AG08396 (cell line): ENCODE measurements at regions not wholly inside any gene's neighbourhood (a gene's known extent, or its start where the extent isn't known, plus 50 kb on each side); places are given as distances from the start of the nearest gene placed in this dataset.
"Not testable (repeated sequence)": the region's sequence is repeated elsewhere in the genome, so short reads cannot be mapped to it uniquely, and the experiment has no call there.

Experiments
- DNase-seq: peaks from one replicate; pipeline ENCODE4 v3.0.0; 2012; ENCODE audit warnings: low spot score, mixed read lengths

DNA sequence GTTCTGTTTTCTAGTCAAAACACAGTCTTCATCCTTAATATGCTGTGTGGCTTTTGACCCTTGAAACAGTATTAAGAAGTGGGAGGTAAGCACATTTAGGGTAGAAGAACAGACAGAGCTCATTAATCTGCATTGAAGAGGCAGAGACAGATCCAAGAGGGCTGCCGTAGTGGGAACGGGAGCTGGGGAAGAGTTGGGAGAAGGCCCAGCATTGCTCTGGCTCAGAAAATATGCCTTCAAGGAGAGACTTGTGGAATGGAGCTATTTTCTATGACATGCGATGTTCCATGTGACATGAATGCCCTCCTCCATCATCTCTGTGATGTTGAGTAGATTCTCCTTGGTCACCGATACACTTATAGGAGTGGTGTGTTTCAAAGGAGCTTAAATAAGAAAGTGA is 273.3 kb upstream of the BOD1L1 start:
- DNase-seq, result no peak

DNA sequence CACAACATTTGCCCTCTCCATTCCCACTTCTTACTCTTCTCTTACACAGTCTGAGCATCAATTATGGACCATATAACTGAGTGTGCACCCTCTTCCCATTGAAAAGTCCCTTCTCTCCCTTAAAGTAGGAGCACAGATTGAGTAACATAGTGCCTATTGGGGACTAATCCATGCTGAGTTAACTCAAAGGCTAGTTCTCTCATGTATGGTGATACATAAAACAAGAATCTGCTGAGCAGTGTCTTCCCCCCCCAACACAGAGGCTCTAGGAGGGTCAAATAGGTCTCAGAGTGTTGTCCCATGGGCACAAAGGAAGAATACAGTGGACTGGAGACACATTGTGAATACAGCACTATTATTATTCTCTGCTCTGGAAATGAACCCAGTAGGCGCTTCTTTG is 274.6 kb upstream of the BOD1L1 start:
- no peak for DNase-seq

DNA sequence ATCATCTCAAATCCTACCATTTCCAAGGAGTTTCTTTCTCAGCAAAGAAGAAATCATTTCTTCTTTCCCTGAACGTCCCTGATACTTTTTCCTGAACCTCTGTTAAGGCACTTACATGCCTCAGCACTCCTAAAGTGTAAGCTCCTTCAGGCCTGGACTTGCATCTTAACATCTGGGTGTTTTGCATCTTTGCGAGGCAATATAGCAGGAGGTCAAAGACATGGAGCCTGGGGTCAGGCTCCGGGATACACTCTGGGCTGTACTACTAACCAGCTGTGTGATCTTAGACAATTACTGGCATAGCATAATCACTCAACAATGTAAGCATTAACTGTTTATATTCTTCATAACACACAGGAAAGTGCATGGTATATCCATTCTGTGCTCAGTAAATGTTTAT is 275.5 kb upstream of the BOD1L1 start:
- no peak for DNase-seq

DNA sequence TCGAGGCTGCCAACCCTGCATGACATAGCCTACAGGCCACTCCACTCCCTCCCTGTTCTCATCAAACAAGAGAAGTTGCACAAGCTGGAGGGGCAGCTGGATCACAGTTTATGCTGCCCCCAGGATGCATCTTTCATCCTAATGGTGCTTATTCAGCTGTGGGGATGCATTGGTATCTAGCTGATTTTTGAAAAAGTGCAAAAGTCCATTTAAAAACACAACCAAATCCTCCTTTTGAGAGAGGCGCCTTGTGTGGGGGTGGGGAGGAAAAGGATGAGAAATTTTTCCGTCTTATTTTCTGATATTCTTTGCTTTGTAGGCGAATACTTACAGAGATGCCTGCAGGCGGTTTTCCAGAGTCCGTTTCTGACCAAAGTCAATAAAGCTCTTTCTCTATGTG is 276.4 kb upstream of the BOD1L1 start:
- DNase-seq, result no peak

DNA sequence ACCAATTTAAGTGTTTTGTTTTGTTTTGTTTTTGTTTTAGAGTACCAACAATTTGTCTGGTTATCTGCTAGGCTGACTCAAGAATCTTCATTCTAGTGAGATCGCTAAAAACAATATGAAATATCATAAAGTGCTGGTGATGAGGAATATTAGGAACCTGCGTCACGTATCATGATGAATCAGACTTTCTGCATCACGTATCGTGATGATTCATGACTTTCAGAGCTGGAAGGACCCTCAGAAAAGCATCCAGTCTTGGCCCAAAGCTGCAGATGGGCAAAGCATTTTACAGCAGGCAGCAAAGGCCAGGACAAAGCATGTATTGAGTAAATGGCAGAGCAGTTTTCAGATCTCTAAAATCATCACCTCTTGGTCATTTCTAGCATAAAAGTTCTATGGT is 278.0 kb upstream of the BOD1L1 start:
- no peak for DNase-seq

DNA sequence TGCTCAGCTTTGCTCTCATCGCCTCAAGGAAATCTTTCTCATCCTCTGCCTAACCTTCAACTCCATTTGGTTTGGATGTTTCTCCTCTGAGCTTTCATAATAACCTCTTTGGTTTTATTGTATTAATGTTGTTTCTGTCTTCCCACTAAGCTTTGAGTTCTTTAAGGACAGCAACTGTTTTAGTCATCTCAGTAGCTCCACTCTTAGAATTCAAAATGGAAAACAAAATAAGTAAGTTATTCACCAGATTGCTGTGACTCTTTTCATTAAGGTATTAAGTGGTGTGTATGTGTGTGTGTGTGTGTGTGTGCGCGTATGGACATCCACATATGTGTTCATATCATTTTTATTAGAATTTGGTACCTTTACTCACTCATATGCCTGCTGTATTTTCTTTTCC is 279.2 kb upstream of the BOD1L1 start:
- no peak for DNase-seq

DNA sequence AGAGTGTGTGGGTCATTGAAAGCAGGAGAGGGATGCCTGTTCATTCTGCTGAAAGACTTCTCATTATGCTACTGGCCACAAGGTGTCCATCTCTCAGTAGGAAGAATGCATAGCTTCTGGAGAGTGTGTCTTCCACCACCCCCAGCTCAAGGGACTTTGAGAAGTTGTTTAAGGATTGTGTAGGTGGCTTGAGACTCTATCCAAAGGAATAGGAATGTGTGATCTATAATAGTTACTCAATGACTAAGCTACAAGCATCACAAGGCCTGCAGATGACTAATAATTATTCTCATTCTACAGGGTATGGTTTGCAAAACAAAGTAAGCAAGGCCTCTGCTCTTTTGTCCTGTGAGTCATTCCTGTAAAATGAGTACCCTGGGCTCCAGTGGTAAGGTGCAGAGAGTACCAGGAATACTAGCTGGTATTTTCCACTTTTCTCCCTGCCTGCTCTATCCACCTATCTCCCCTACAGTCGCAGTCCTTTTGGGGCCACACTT is 279.8 kb upstream of the BOD1L1 start:
- peak; percentile 71 for DNase-seq

DNA sequence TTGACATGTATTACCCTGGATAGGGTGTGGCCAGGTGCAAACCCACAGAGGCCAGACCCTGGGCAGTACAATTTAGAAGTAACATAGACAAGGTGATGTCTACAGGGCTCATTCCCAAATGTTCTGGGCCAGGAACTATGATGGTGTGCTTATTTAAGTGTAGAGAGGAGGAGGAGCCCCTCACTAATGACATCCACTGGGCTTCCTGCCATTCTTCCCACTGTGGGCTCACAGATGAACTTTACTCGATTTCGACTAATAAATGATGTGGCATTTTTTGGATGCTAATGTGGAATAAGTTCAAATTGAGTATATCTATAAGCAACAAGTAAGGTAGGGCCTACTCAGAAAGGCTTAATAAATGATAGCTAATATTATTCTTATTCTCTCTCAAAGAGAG is 280.9 kb upstream of the BOD1L1 start:
- no peak for DNase-seq

DNA sequence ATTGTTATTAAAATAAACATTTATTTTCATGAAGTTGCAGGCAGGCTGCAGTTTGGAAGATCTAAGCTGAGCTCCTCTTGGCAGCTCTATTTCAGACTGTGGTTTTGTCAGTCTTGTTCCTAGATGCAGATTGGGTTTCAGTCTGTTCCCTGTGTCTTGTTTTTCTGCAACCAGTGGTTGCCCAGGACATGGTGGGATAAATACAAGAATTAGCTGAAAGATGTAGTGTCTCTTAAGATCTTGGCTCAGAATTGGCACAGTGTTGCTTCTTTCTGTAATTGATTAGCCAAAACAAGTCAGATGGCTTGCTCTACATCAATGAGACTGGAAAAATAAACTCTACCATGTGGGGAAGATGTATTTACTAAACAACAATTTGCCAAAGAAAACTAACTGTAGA is 283.0 kb upstream of the BOD1L1 start:
- DNase-seq, result no peak

DNA sequence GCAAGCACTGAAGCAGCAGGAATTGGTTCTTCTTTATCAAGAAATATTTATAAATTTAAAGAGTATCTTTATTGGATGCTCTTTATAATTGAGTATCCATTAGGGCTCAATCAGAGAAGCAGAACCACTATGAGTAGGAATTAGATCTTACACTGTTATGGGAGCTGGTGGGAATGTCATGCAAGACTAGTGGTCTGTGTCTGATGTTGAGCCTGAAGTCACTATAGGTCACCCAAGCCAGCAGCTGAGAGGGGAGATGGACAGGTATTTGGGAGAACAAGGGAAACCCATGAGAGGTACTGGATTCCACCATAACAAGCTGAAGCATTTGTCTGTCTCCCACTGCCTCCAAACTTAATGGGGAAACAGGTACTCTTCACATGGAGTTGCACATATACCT is 283.7 kb upstream of the BOD1L1 start:
- no peak for DNase-seq

DNA sequence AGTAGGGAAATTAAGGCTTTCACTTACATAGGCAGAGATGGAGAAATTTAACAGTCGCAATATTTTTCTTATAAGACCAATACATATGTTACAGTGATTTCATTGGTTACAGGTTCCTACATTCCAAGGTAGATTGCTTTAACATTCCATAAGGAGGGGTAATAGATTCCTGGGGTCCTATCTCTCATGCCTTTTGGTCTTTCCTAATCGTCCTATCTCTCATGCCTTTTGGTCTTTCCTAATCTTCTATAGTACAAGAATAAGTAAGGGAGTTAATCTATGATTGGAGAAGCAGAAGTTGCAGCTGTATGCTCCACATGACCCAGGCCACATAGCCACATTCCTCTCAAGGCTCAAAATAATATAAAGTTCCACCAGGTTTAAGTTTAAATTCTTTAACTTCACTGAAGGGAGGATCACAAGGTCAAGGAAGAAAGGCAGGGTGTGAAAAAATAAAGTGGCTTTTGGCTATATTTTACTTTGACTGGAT is 285.0 kb upstream of the BOD1L1 start:
- DNase-seq, result no peak

DNA sequence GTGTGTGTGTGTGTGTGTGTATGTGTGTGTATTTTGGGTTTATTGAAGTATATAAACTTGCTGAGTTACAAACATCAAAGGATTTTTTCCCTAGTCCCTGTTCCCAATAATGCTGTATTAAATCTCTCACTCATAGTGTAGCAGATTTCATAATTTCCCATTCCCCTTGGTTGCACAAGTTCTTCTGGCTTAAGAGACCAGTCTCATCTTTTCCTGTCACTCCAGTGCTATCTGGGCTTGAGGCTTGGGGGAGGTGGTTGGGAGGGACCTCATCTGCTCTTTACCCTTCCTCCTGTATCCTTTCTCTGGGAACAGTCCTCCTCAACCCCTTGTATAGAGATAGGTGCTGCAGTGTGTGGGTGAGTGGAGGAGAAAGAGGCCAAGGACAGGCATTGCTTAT is 285.4 kb upstream of the BOD1L1 start:
- DNase-seq, result no peak

DNA sequence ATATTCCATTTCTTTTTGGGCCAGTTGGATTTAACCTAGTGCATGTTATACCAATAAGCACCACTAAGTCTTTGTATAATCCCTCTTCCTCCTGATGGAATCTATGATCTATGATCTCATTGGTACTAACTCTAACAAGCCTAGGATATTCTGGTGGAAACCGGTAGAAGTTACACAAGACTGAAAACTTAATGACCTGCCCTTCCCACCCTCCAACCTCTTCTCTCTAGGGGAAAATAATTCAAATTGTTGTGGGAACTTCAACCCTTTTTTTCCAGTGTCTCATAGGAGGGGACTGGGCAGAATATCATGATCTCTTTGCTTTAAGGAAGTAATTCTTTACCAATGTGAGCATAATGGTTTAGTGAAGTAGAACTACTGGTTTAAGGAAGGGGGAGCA is 289.5 kb upstream of the BOD1L1 start:
- DNase-seq, result no peak

DNA sequence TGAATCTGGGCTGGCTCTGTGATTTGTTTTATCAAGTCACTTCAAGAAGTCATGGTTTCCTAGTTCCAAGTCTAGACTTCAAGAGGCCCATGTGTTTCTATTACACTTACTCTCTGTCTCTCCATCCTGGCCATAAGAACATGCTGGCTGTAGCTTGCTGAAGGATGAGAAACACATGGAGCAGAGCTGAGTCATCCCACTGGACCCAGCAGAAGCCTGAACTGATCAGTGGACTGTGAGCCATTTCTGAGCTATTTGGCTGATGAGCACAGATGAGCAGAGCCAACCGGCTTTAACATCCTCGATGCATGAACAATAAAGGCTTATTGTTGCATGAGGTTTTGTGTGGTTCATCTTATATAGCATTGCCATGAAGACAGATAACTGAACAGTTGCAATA is 290.6 kb upstream of the BOD1L1 start:
- peak; percentile 67 for DNase-seq

DNA sequence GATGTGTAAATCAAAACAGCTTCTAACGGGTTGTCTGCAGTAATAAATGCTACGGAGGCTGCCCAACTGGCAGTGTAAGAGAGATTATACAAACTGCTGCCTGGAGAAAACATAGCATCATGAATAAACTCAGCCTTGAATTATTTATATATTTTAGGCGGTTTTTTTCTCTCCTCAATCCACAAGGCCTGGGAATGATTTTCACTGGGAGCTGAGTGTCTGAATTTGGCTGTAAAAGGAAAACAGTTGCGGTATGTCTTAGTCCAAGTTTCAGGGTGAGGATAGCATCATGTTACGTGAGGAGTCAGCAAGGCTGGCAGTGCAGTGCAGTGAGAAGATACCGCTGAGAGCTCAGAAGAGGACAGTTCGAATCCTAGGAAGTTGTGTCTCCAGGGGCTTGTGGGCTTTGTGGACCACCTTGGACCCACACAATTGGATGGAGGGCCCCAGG is 291.5 kb upstream of the BOD1L1 start:
- peak; percentile 50 for DNase-seq

DNA sequence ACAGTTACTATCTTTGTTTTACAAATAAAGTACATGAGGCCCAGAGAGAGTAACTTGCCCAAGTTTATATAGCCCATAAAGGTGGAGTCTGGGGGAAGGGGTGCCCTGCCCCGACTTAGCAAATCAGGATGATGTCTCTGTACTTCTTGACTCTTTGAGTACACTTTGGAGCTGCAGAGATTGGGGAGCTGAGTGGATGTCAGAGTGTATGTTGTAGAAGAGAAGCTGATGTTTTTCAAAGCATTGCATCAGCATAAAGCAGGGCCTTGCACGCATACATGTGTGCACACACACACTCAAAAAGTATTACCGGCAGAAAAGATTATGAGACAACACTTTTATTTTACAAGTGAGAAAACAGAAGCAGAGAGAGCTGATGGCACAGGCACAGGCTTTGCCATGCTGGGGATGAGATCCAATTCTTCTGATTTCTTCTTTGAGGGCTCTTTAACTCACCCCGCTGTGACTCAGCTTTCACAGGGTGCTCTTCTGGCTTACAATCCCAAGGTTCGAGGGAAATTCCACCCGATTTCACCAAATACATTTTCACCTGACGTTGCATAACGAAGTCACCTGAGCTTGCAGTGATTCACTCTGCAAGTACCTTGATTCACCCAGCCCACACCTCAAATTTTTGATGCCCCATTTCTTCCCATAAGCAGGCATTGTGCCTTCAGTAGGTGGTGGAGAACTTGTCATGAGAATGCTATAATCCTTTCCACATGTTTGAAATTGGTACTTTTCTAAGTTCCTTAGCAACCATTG is 292.8 kb upstream of the BOD1L1 start:
- DNase-seq, result no peak

DNA sequence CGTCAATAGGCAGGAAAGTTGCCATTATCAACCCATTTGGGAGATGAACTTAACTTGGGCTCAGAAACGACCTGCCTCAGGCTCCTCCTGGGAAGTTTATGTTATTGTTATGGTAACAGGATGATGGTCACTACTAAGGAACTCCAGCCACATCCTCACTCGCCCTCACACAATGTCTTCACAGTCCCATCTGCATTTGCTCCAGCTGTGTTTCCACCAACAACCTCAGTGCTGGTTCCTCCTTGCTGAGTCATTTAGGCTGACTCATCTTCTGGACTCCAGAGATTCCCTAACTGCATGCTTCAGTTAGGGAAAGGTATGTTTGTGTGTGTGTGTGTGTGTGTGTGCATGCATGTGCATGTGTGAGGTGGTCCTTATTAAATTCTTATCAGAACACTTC is 293.4 kb upstream of the BOD1L1 start:
- peak; percentile 87 for DNase-seq

DNA sequence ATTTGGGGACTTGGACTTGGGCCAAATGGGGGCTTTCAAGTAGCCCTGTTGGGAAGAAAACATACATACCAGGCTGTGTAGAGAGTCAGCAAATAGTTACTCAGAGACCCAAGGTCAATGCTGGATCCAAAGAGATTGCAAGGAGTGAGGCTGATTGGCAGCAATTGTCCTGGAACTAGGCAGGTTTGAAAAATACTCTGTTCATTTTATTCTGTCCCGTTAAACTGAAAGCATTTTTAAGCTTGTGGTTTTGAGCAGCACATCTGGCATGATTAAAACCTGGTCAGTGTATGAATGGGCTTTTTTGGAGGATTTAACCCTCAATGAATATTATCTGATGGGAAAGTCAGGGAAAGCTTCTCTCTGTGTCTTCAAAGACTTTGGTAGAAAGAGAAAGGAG is 294.3 kb upstream of the BOD1L1 start:
- DNase-seq, result peak; percentile 15

DNA sequence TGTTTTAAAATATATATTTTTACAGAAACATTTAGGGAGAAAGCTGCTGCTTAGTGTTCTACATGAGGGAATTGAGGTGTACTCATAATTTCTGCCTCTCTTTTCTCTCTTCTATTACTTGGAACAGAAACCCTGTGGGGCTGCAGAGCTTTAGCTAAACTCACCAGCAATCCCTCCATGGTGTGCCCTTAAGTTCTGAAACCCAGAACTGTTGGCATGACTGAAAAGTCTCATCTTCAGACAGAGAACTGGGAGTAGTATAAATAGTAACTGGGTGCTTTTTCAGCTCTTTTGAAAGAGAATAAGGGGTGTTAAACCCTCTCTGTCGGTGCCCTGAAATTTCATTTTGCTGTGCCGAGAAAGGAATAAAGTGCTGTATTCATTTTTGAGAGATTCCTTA is 294.9 kb upstream of the BOD1L1 start:
- no peak for DNase-seq

DNA sequence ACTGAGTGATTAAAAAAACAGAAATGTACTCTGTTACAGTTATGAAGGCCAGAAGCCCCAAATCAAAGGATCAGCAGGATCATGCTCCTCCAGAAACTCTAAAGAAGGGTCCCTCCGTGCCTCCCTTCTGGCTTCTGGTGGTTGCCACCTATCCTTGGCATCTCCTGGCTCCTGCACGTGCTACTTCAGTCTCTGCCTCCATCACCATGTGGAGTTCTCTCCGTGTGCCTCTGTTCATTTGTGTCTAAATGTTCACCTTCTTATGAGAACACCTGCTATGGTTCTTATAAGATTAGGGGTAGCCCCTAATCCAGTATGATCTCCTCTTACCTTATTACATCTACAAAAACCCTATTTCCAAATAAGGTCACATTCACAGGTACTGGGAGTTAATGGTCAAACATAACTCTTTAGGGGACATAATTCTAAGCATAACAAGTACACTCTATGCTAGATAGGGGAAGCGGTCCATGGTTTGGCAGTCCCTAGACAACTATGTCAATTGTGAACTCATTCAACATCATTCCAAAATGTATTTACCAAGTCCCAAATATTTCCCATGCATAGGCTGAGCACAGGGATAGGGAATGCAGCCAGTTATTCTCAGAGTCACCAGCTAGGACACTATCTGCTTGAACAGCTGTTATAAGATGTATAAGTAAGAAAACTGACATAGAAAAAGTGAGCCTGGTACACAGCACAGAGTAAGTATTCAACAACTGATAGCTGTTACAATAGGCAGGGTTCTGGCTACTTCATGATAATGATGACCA is 295.5 kb upstream of the BOD1L1 start:
- no peak for DNase-seq

DNA sequence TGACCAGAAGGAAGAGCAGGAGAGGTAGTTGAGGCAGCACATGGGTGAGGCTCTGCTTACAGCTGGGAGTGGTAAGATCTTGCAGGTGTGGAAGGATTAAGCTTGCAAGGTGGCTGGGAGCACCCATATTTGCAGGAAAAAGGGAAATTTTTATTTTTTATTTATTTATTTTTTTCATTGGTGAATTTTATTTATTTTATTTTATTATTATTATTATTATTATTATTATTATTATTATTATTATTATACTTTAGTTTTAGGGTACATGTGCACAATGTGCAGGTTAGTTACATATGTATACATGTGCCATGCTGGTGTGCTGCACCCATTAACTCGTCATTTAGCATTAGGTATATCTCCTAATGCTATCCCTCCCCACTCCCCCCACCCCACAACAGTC is 297.4 kb upstream of the BOD1L1 start:
- not testable (repeated sequence) for DNase-seq

DNA sequence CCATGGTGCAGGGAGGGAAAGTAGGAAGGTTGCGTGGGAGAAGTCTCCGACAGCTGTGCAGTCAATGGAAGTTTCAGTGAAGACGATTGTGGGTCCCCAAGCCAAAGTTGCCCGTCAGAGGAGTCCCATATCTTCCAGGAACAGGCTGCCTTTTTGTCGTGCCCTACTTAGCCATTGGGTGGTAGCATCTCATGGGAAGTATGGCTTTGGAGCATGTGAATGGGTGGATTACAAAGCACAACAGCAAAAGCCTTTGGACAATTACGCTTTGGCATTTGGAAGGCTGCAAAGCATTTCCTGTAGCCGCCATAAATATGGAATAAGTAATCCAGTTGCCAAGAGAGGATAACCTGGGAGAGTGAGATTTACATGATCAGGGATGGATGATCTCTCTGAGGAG is 300.7 kb upstream of the BOD1L1 start:
- DNase-seq, result no peak

DNA sequence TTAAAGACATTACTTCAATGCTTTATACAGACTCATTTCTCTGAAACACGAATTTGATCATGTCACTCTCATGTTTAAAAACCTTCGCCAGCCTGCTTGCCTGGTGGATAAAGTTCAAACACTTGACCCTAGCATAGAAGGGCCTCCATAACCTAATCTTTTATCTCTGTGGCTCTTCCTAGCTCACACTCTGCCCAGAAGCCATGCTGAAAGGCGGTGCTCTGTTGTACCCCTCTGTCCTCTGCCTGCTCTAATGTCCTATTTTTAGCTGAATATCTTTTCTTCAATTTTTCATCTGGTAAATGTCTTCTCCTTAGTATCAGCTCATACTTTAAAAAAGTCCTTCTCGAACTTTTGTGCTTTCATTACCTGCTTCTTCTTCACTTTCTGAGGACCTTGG is 302.6 kb upstream of the BOD1L1 start:
- DNase-seq, result no peak
